Thyroid gland (tissue), 4 donors: ENCODE measurements at regions not wholly inside any gene's neighbourhood (a gene's known extent, or its start where the extent isn't known, plus 50 kb on each side); places are given as distances from the start of the nearest gene placed in this dataset.

ENCODE experiments used
- DNase-seq, 2 donors: peaks; one replicate each; pipeline ENCODE4 v3.0.0-alpha.2; 2019
- H3K27ac ChIP-seq, 3 donors: fragments of 200-600 bp; sonication (generic); 1 replicate in 2 of 3; 2 replicates in 1 of 3; pipeline ENCODE4 v1.5.1; 2016 to 2019; ENCODE audit warnings: mild to moderate bottlenecking in 1 of 3, moderate library complexity in 1 of 3
- H3K27me3 ChIP-seq: fragments of 200-600 bp; sonication (generic); one replicate; pipeline ENCODE4 v1.5.1; 2019
- H3K36me3 ChIP-seq, 2 donors: fragments of 200-600 bp; sonication (generic); one replicate each; pipeline ENCODE4 v1.5.1; 2016 to 2019
- H3K4me1 ChIP-seq, 2 donors: fragments of 200-600 bp; sonication (generic); one replicate each; pipeline ENCODE4 v1.5.1; 2017 to 2019
- H3K4me3 ChIP-seq, 3 donors: fragments of 200-600 bp; sonication (generic); replicated peaks in 1 of 3; 1 replicate in 2 of 3; 2 replicates in 1 of 3; pipeline ENCODE4 v1.5.1; 2016; ENCODE audit warnings: mild to moderate bottlenecking in 1 of 3
- H3K9me3 ChIP-seq: fragments of 200-600 bp; sonication (generic); one replicate; pipeline ENCODE4 v1.5.1; 2017
- CTCF ChIP-seq, 6 experiments: fragments of 200-600 bp in 3 of 6; fragments of 450-650 bp in 3 of 6; sonication (generic) in 3 of 6; IDR thresholded peaks; one replicate each; pipeline ENCODE4 v1.5.1; 2016 to 2019; ENCODE audit warnings: antibody characterized with exemption in 6 of 6, mild to moderate bottlenecking in 2 of 6, inconsistent platforms in 1 of 6, moderate library complexity in 1 of 6
- POLR2A ChIP-seq, 2 donors: fragments of 450-650 bp; IDR thresholded peaks; one replicate each; pipeline ENCODE4 v1.6.1; 2017; ENCODE audit warnings: antibody characterized with exemption in 2 of 2, mild to moderate bottlenecking in 2 of 2, moderate library complexity in 1 of 2
- whole genome bisulfite sequencing, 2 donors: methylation state at CpG; one replicate each; pipeline ENCODE4 v1.1.5; 2017; 5-methylcytosine and 5-hydroxymethylcytosine counted together
- intact Hi-C: fragments of 100-400 bp; cut with DNase I; formaldehyde crosslinking; loops from one replicate; pipeline ENCODE4 v1.15.1; 2023

GRCh38 chr2:122478117-122478516, 722.7 kb downstream of the TSN start:
- Histone ChIP-seq H3K27ac (no peak overlapping the region), H3K4me3 (no peak overlapping the region), H3K36me3 (no peaks in the 10 kb centered on the region), H3K4me1 (no peaks in the 10 kb centered on the region), H3K9me3 (no peaks in the 10 kb centered on the region), H3K27me3 (no peaks in the 10 kb centered on the region)
- no peak for TF ChIP-seq CTCF (IDR thresholded peaks at IDR 0.05)
- TF ChIP-seq POLR2A (IDR thresholded peaks at IDR 0.05): no peak
- 86 to 94% methylated on average over 2 of the region's 2 CpGs for WGBS, 2 donors
- intact Hi-C loops: no loop called here
- no peak for DNase-seq

GRCh38 chr2:122478771-122479170, 723.3 kb downstream of the TSN start:
- DNase-seq: no peak
- Histone ChIP-seq H3K4me3 (no peak overlapping the region), H3K9me3 (no peaks in the 10 kb centered on the region), H3K27ac (no peak overlapping the region), H3K36me3 (no peaks in the 10 kb centered on the region), H3K27me3 (no peaks in the 10 kb centered on the region), H3K4me1 (no peaks in the 10 kb centered on the region)
- TF ChIP-seq CTCF (IDR thresholded peaks at IDR 0.05) (no peak), POLR2A (IDR thresholded peaks at IDR 0.05) (no peak)
- intact Hi-C loops: no loop called here
- WGBS, 2 donors: 49 to 54% methylated on average over 2 of the region's 2 CpGs

DNA sequence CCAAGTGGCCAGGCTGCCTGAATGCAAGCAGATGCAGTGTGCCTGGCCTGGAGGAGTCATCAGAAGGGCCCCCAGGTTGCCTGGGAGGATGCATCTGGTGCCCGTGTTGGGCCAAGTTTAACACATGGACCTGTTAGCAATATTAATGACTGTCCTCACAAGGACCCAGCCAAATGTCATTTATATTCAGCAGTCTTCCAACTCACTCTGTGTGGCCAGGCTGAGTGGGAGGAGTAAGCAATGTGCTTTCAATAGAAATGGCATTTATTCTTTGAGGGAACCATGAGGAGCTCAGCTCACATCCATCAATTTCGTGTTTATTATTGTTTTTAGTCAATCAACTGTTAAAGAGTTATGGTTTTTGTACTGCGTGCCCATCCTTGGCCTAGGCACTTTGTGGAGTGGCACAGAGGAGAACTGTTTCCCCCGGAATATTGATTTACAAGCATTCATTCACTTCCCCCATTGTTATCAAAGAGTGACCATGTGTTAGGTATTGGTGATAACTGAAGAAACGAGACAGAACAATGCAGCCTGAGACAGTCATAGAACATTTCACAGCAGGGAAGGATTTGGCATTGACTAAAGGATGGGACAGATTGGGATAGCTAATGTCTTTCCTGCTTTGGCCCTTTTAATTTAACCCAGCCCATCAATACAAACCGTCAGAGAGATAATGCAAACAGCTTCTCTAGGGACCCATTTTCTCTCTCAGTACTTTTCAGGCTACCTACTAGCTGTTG, 725.2 kb downstream of the TSN start:
- intact Hi-C loops: no loop called here

DNA sequence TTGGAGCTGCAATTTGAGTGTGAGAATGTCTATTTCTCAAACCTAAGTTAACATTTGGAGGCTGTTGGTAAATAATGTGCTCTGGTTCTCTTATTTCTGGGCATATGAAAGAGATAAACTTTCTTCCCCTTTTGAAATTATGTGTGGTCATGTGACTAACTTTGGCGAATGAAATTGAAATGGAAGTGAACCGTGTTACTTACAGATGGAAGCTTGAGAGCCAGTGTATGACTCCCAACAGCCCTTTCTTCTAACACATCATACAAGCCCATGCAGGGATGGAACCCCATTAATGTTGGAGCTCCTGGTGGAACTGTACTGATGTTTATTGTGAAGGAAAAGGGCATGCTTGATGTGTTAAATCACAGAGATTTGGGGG, 725.8 kb downstream of the TSN start:
- WGBS, 2 donors: 93 to 95% methylated on average over 2 of the region's 2 CpGs
- H3K27ac ChIP-seq: no peak overlapping the region

More for the DNA sequence above, 725.2 kb downstream of the TSN start:
- DNase-seq: no peak
- WGBS, 2 donors: 81 to 87% methylated on average over 6 of the region's 6 CpGs
- Histone ChIP-seq H3K4me1 (no peaks in the 10 kb centered on the region), H3K27me3 (no peaks in the 10 kb centered on the region), H3K36me3 (no peaks in the 10 kb centered on the region), H3K9me3 (no peaks in the 10 kb centered on the region), H3K27ac (no peak overlapping the region), H3K4me3 (no peak overlapping the region)
- TF ChIP-seq CTCF (IDR thresholded peaks at IDR 0.05): no peak
- no peak for TF ChIP-seq POLR2A (IDR thresholded peaks at IDR 0.05)

DNA sequence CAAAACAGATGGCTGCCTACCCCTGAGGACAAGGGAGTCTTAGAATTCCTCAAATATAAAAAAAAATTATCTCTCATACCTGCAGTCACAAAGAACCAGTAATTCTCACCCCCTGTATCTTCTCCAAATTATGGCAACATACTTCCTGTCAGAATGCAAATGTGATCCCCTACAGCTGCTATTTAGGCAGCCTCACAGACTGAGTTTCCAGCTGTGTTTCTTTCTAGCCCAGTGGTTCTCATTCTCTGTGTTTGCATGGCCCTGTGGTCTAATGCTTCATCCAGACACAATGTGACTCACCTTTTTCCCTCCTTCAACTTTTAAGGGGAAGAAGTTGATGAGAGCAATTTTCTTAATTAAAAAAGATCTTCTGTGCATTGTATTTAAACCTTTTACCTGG, 726.3 kb downstream of the TSN start:
- Histone ChIP-seq H3K36me3 (no peaks in the 10 kb centered on the region), H3K9me3 (no peaks in the 10 kb centered on the region), H3K4me3 (no peak overlapping the region), H3K4me1 (no peaks in the 10 kb centered on the region), H3K27me3 (no peaks in the 10 kb centered on the region), H3K27ac (no peak overlapping the region)
- intact Hi-C loops: no loop called here
- no peak for DNase-seq
- TF ChIP-seq CTCF (IDR thresholded peaks at IDR 0.05) (no peak), POLR2A (IDR thresholded peaks at IDR 0.05) (no peak)

More for the DNA sequence above, 725.8 kb downstream of the TSN start:
- H3K9me3 ChIP-seq: no peaks in the 10 kb centered on the region
- no peak overlapping the region for H3K4me3 ChIP-seq
- DNase-seq: no peak
- H3K36me3 ChIP-seq: no peaks in the 10 kb centered on the region
- no peaks in the 10 kb centered on the region for H3K27me3 ChIP-seq
- intact Hi-C loops: no loop called here
- TF ChIP-seq POLR2A (IDR thresholded peaks at IDR 0.05): no peak
- H3K4me1 ChIP-seq: no peaks in the 10 kb centered on the region
